ENCODE measurements at regions not wholly inside any gene's neighbourhood (a gene's known extent, or its start where the extent isn't known, plus 50 kb on each side); places are given as distances from the start of the nearest gene placed in this dataset.

GRCh38 chr14:30223385-30223785 is 295.7 kb upstream of the PRKD1 start:
- TF ChIP-seq CTCF (IDR thresholded peaks at IDR 0.05) (no peak), ZFX (IDR thresholded peaks at IDR 0.05; ENCODE audit: borderline replicate concordance) (no peak)
